Neural progenitor cell (in vitro differentiated cells): ENCODE measurements at regions not wholly inside any gene's neighbourhood (a gene's known extent, or its start where the extent isn't known, plus 50 kb on each side); places are given as distances from the start of the nearest gene placed in this dataset.

Experiments used
- CTCF ChIP-seq: fragments of 200-600 bp; sonication (generic); IDR thresholded peaks from 2 replicates; pipeline ENCODE4 v1.5.1; 2017; ENCODE audit warnings: antibody characterized with exemption, mild to moderate bottlenecking
- EZH2 ChIP-seq: fragments of 200-600 bp; sonication (generic); IDR thresholded peaks from 2 replicates; pipeline ENCODE4 v1.6.1; 2017; ENCODE audit warnings: antibody characterized with exemption, mild to moderate bottlenecking, moderate library complexity
- EZH2phosphoT487 ChIP-seq: fragments of 200-600 bp; sonication (generic); IDR thresholded peaks from 2 replicates; pipeline ENCODE4 v1.6.1; 2017; ENCODE audit warnings: antibody characterized with exemption

- TF ChIP-seq CTCF (no peak), EZH2 (no peak), EZH2phosphoT487 (no peak)
These were observed 67.7 kb upstream of the PGRMC2 start for GRCh38 chr4:128355305-128355704.
